HEK293 (cell line): ENCODE measurements at regions not wholly inside any gene's neighbourhood (a gene's known extent, or its start where the extent isn't known, plus 50 kb on each side); places are given as distances from the start of the nearest gene placed in this dataset.

ENCODE experiments used
- CTCF ChIA-PET: fragments of 350-600 bp; formaldehyde crosslinking; extraction: SDS; loops from one replicate; lab custom pipeline; 2021; ENCODE audit warnings: antibody characterized with exemption; lab: Yijun Ruan, JAX
- POLR2A ChIA-PET: fragments of 300-600 bp; formaldehyde crosslinking; extraction: SDS; loops from one replicate; lab custom pipeline; 2020; ENCODE audit warnings: antibody characterized with exemption, inconsistent platforms; lab: Yijun Ruan, JAX
- H3K27ac ChIP-seq: fragments of 200-500 bp; sonication (Bioruptor generic); 2 replicates; pipeline ENCODE4 v1.5.1; 2014; ENCODE audit warnings: low read depth, low read length, control low read depth, inconsistent platforms; ENCODE audit errors: extremely low read depth
- H3K36me3 ChIP-seq, 2 experiments: fragments of 200-500 bp in 1 of 2; sonication (Bioruptor generic) in 1 of 2; 1 replicate in 1 of 2; 2 replicates in 1 of 2; pipeline ENCODE4 v1.5.1; 2014 to 2017; ENCODE audit warnings: inconsistent platforms in 2 of 2, low read length in 2 of 2; ENCODE audit not compliant: control insufficient read depth in 2 of 2, insufficient read depth in 1 of 2
- H3K4me1 ChIP-seq: fragments of 200-500 bp; sonication (Bioruptor generic); 2 replicates; pipeline ENCODE4 v1.5.1; 2014; ENCODE audit warnings: mild to moderate bottlenecking, low read length, inconsistent platforms; ENCODE audit not compliant: control insufficient read depth, insufficient read depth
- H3K4me3 ChIP-seq: 2 replicates; pipeline ENCODE4 v1.5.1; 2011; ENCODE audit warnings: low read depth, mild to moderate bottlenecking, control low read depth, low read length, moderate library complexity
- H3K9me3 ChIP-seq: fragments of 200-500 bp; sonication (Bioruptor generic); 2 replicates; pipeline ENCODE4 v1.5.1; 2014; ENCODE audit warnings: low read depth, low read length, inconsistent platforms; ENCODE audit not compliant: control insufficient read depth, insufficient read depth
- HOXA7 ChIP-seq: sonication (generic); formaldehyde crosslinking; IDR thresholded peaks from 2 replicates; pipeline ENCODE4 v1.8.1; 2022; ENCODE audit warnings: missing genetic modification reagents, borderline replicate concordance
- PRDM10 ChIP-seq: fragments of 450-650 bp; formaldehyde crosslinking; IDR thresholded peaks from 2 replicates; pipeline ENCODE4 v1.5.1; 2016; ENCODE audit warnings: missing biosample characterization, missing genetic modification characterization
- TSHZ1 ChIP-seq: fragments of 450-650 bp; formaldehyde crosslinking; IDR thresholded peaks from 2 replicates; pipeline ENCODE4 v1.5.1; 2016; ENCODE audit warnings: missing biosample characterization, missing genetic modification characterization, borderline replicate concordance
- ZBTB21 ChIP-seq: fragments of 450-650 bp; formaldehyde crosslinking; IDR thresholded peaks from 2 replicates; pipeline ENCODE4 v1.5.1; 2017; ENCODE audit warnings: missing biosample characterization, missing genetic modification characterization
- ZBTB44 ChIP-seq: fragments of 450-650 bp; IDR thresholded peaks from 2 replicates; pipeline ENCODE4 v1.5.1; 2018; ENCODE audit warnings: missing biosample characterization, mild to moderate bottlenecking, missing genetic modification characterization
- ZNF140 ChIP-seq: fragments of 450-650 bp; formaldehyde crosslinking; IDR thresholded peaks from 2 replicates; pipeline ENCODE4 v1.5.1; 2016; ENCODE audit warnings: missing biosample characterization, missing genetic modification characterization
- ZNF175 ChIP-seq: fragments of 450-650 bp; formaldehyde crosslinking; IDR thresholded peaks from 2 replicates; pipeline ENCODE4 v1.5.1; 2016; ENCODE audit warnings: missing biosample characterization, missing genetic modification characterization
- ZNF19 ChIP-seq: fragments of 450-650 bp; formaldehyde crosslinking; IDR thresholded peaks from 2 replicates; pipeline ENCODE4; 2016; ENCODE audit warnings: missing biosample characterization, missing genetic modification characterization, low read depth
- ZNF23 ChIP-seq: fragments of 450-650 bp; formaldehyde crosslinking; IDR thresholded peaks from 2 replicates; pipeline ENCODE4 v1.5.1; 2016; ENCODE audit warnings: missing biosample characterization, missing genetic modification characterization, borderline replicate concordance
- ZNF302 ChIP-seq: fragments of 450-650 bp; formaldehyde crosslinking; IDR thresholded peaks from 2 replicates; pipeline ENCODE4 v1.5.1; 2016; ENCODE audit warnings: missing biosample characterization, missing genetic modification characterization, low read depth
- ZNF335 ChIP-seq: fragments of 450-650 bp; formaldehyde crosslinking; conservative IDR thresholded peaks from 2 replicates; pipeline ENCODE4 v1.5.1; 2016; ENCODE audit warnings: missing biosample characterization, missing genetic modification characterization
- ZNF362 ChIP-seq: fragments of 450-650 bp; formaldehyde crosslinking; IDR thresholded peaks from 2 replicates; pipeline ENCODE4 v1.5.1; 2016; ENCODE audit warnings: missing biosample characterization, missing genetic modification characterization
- ZNF404 ChIP-seq: fragments of 450-650 bp; formaldehyde crosslinking; IDR thresholded peaks from 2 replicates; pipeline ENCODE4 v1.5.1; 2017; ENCODE audit warnings: missing biosample characterization, missing genetic modification characterization
- ZNF473 ChIP-seq: fragments of 450-650 bp; formaldehyde crosslinking; IDR thresholded peaks from 2 replicates; pipeline ENCODE4 v1.5.1; 2017; ENCODE audit warnings: missing biosample characterization, missing genetic modification characterization
- ZNF510 ChIP-seq: fragments of 450-650 bp; formaldehyde crosslinking; IDR thresholded peaks from 2 replicates; pipeline ENCODE4 v1.5.1; 2018; ENCODE audit warnings: mild to moderate bottlenecking, missing genetic modification characterization, missing biosample characterization; ENCODE audit not compliant: insufficient replicate concordance
- ZNF518A ChIP-seq: fragments of 450-650 bp; formaldehyde crosslinking; conservative IDR thresholded peaks from 2 replicates; pipeline ENCODE4 v1.5.1; 2016; ENCODE audit warnings: low read depth, missing biosample characterization, missing genetic modification characterization
- ZNF549 ChIP-seq: fragments of 450-650 bp; IDR thresholded peaks from 2 replicates; pipeline ENCODE4 v1.5.1; 2018; ENCODE audit warnings: missing biosample characterization, missing genetic modification characterization, mild to moderate bottlenecking, inconsistent platforms, moderate library complexity
- ZNF692 ChIP-seq: fragments of 450-650 bp; formaldehyde crosslinking; IDR thresholded peaks from 2 replicates; pipeline ENCODE4 v1.5.1; 2016; ENCODE audit warnings: missing biosample characterization, missing genetic modification characterization

GRCh38 chr12:63353559-63353958 lies 202.6 kb upstream of the AVPR1A start:
- H3K4me3 ChIP-seq, result no peak overlapping the region
- CTCF ChIA-PET, result no interaction called here
- TF ChIP-seq HOXA7 (CRISPR knock-in tag) (no peak), PRDM10 (tag by site-specific recombination) (no peak), ZNF518A (tag by site-specific recombination) (no peak), ZNF404 (tag by site-specific recombination) (no peak), ZNF23 (no peak), ZNF362 (tag by site-specific recombination) (no peak), ZNF175 (tag by site-specific recombination) (no peak), TSHZ1 (tag by site-specific recombination) (no peak), ZNF302 (tag by site-specific recombination) (no peak), ZBTB21 (tag by site-specific recombination) (no peak), ZNF19 (no peak), ZNF140 (no peak), ZNF473 (tag by site-specific recombination) (no peak), ZNF549 (tag by site-specific recombination) (no peak), ZNF692 (tag by site-specific recombination) (no peak), ZBTB44 (tag by site-specific recombination) (no peak), ZNF335 (tag by site-specific recombination) (no peak), ZNF510 (no peak)
- TF ChIP-seq, all 188 proteins: peak for 0
- no peaks in the 10 kb centered on the region for H3K9me3 ChIP-seq
- H3K36me3 ChIP-seq, result no peaks in the 10 kb centered on the region
- POLR2A ChIA-PET, result no interaction called here
- H3K4me1 ChIP-seq, result peaks cover 10% of the 10 kb centered on the region; the same call in 1 of the 2 replicates
- no peak overlapping the region for H3K27ac ChIP-seq
